Fibroblast of skin of left quadriceps (primary cell): ENCODE measurements at regions not wholly inside any gene's neighbourhood (a gene's known extent, or its start where the extent isn't known, plus 50 kb on each side); places are given as distances from the start of the nearest gene placed in this dataset.
A peak's percentile ranks its signal among the peaks of the same experiment; 100 is the strongest.

ENCODE experiments used
- DNase-seq, 2 experiments: peaks; one replicate each; pipeline ENCODE4 v3.0.0-alpha.2; 2013; ENCODE audit warnings: low read depth in 2 of 2

GRCh38 chr2:12795851-12796250 is 79.1 kb downstream of the TRIB2 start:
- DNase-seq = no peak

DNA sequence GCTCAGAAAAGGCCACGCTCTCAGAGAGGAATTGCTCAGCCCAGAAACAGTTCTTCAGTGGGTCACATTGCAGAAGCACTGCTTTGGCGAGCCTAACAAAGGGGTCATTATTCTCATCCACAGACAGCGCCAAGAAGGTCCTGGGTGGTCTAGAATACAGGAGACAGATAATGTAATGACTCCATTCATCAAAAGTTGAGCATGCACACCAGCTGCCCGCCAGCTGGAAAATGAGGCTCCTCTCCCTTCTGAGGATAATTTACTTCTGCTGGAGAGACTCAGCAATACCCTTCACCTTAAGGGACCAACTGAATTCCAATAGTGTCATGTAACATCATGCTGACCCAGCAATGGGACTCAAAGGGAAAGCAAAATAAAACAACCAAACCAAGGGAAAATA is 79.9 kb downstream of the TRIB2 start:
- peak in 1 of 2 experiments; percentile 29 for DNase-seq

GRCh38 chr2:12797815-12798214 is 81.1 kb downstream of the TRIB2 start:
- peak; percentile 46 to 55 for DNase-seq

DNA sequence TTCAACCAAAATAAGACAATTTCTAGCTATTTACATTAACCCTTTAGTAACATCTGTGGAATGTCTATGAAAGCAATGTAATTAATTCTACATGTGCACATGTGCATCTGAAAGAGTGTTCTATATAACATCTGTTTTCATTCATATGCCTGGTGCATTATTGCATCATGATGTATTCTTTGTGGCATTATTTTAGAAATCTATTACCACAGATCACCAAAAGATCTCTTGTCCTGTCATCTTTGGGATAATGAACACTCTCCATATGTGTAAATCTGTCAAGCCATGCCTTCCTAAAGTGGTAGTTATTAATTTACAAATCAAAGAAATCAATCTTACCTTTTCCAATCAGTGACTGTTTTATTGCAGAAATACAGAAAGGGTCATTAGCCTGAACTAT is 86.9 kb downstream of the TRIB2 start:
- DNase-seq = peak; percentile 81 to 82

- DNase-seq = no peak
Observed at GRCh38 chr2:12804091-12804856, 87.5 kb downstream of the TRIB2 start.

GRCh38 chr2:12805033-12805432 is 88.3 kb downstream of the TRIB2 start:
- DNase-seq = no peak

- DNase-seq = no peak
Observed at GRCh38 chr2:12806549-12807242, 90.0 kb downstream of the TRIB2 start.

- no peak for DNase-seq
Observed at GRCh38 chr2:12807907-12808810, 91.4 kb downstream of the TRIB2 start.

GRCh38 chr2:12809526-12809925 is 92.8 kb downstream of the TRIB2 start:
- no peak for DNase-seq

DNA sequence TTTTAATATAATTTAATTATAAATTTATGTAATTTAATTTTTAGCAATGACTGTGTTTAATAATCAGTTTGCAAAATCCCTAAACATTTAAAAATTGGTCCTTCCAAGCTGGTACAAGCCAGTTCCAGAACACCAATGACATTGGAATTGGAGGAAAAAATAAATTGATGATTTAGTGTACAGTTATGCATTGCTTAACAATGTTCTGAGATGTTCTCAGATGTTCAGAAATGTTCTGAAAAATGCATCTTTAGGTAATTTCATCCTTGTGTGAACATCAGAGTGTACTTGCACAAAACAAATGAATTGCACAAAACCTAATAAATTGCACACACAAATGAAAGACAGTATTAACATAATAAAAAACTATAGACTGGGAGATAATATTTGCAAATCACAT is 95.2 kb downstream of the TRIB2 start:
- DNase-seq = no peak

- DNase-seq = no peak
Observed at GRCh38 chr2:12813166-12813565, 96.4 kb downstream of the TRIB2 start.

- no peak for DNase-seq
Observed at GRCh38 chr2:12816379-12817306, 99.9 kb downstream of the TRIB2 start.

DNA sequence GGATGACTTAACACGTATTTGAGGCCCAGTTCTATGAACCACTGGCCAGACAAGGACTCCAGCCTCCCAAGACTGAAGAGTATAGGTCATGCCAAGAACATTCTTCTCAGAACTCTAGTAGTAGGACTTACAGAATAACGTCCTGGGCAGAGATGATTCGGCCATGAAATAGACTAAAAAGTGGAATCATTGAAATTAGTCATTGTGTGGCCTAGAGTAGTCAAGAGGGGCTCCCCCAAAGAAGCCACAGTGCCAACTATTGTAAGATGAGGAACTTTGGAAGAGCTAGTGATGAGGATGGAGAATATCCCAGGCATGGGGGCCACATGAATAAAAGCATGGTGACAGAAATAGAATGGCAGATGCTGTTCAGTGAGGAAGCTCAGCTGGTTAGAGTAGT is 101.1 kb downstream of the TRIB2 start:
- no peak for DNase-seq

DNA sequence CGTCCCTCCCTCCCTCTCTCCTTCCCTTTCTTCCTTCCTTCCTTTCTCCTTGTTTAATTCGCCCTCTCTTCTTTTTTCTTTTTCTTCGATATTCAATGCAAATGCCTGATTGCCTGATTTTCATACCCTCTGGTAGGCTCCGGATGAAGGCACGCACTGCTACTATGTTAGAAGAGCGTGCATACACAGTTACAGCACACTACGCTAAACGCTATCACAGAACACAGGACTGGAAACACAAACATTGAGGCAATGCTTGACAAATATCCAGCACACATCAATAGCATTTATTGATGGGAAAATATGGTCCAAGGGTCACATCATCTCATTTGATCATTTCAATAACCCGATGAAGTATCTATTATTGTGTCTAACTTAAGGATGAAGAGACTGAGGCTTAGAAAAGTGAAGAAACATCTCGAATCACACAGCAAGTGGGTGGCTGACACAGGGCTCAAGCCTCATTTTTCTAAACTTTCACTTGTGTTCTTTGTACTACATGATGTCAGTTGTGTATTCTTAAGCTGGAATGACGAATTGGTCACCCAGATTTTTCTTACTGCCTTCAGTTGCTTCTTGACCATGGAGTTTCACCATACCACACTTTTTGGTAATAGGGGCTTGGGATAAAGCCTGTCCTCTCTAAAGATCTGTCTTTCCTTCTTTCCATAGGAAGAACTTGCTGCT is 101.8 kb downstream of the TRIB2 start:
- no peak for DNase-seq

GRCh38 chr2:12819103-12819475 is 102.4 kb downstream of the TRIB2 start:
- DNase-seq = peak; percentile 98

- DNase-seq = no peak
Observed at GRCh38 chr2:12819721-12820120, 103.0 kb downstream of the TRIB2 start.

GRCh38 chr2:12821656-12822055 is 104.9 kb downstream of the TRIB2 start:
- DNase-seq = no peak

DNA sequence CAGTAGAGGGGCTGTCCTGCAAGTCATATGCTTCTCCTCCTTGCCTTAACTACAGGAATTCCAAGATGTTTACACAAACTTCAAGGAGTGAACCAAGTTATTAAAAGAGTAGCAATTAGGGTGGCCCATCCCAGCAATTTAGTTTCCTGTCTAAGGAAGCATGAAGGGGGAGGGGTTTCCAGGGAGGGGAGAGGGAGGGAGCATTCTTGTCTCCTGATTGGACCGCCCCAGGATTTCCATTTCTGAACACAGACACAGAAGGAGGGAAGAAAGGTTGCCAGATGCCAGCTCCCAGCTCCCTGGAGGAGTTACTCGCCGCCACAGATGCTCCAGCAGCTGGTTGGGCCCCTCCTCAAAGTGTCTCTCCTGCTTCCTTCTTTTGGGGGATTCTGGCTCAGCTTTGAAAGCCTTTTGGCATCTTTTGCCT is 107.6 kb downstream of the TRIB2 start:
- DNase-seq = peak; percentile 49 to 64

DNA sequence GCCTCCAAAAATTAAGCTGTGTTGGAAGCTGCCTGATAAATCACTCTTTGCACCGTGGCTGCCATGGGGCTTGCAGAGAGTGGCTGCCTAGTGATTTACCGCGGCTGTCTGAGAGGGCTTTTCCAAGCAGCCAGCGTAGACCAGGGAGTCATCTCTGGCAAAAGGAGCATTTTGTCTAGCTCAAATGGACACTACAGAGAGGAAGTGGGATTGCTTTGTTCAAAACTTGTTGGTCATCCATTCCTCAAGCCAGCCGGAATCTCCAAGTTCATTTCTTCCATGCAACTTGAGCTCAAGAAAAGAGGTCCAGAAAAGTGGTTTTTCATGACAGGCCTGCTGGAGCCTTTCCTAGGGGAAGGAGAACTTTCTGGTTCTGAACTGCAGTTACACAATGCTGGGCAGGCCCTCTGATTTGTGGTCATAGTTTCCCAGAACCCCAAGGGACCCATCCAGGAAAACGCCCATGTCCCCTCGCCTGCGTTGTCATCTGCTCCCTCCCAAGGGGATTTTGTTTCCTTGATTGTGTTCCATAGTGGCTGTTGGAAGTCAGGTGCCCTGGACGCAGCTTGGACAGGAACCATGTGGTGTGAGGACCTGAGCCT is 108.1 kb downstream of the TRIB2 start:
- no peak for DNase-seq

- DNase-seq = no peak
Observed at GRCh38 chr2:12826781-12827180, 110.0 kb downstream of the TRIB2 start.
